Panc1 (cell line): ENCODE measurements at regions not wholly inside any gene's neighbourhood (a gene's known extent, or its start where the extent isn't known, plus 50 kb on each side); places are given as distances from the start of the nearest gene placed in this dataset.

ENCODE experiments used
- ATAC-seq: fragments of 200-7000 bp; cut with Tn5 transposase; 2 replicates; pipeline ENCODE4 v1.9.1; 2020; ENCODE audit warnings: mild to moderate bottlenecking, moderate library complexity
- BruUV-seq: library from RNA; stranded (reverse); fragments of 400-500 nt; replicated peaks from 2 replicates; lab custom pipeline; 2021; lab: Mats Ljungman, UMichigan
- CTCF ChIA-PET: fragments of 300-600 bp; sonication (Branson Sonifier 250); formaldehyde crosslinking; loops from one replicate; lab custom pipeline; 2022; ENCODE audit warnings: antibody characterized with exemption; lab: Charles Lee
- POLR2A ChIA-PET: fragments of 300-600 bp; sonication (Branson Sonifier 250); formaldehyde crosslinking; loops from one replicate; lab custom pipeline; 2022; ENCODE audit warnings: antibody characterized with exemption; lab: Charles Lee
- DNase-seq: peaks from one replicate; pipeline ENCODE4 v3.0.0-alpha.2; 2010; ENCODE audit warnings: low read depth, low spot score
- H3K27ac ChIP-seq: 2 replicates; pipeline ENCODE4 v1.5.1; 2011; ENCODE audit warnings: mild to moderate bottlenecking, low read length, inconsistent platforms
- H3K27me3 ChIP-seq: fragments of 200-500 bp; sonication (Bioruptor generic); 2 replicates; pipeline ENCODE4 v1.6.0; 2014; ENCODE audit warnings: low read length, inconsistent platforms; ENCODE audit not compliant: control insufficient read depth, insufficient read depth
- H3K36me3 ChIP-seq: fragments of 200-500 bp; sonication (Bioruptor generic); 2 replicates; pipeline ENCODE4 v1.5.1; 2014; ENCODE audit warnings: inconsistent platforms, mild to moderate bottlenecking, low read length, moderate library complexity; ENCODE audit not compliant: control insufficient read depth, insufficient read depth
- H3K4me1 ChIP-seq: 2 replicates; pipeline ENCODE4 v1.5.1; 2011; ENCODE audit warnings: inconsistent platforms, mild to moderate bottlenecking, low read length, moderate library complexity; ENCODE audit not compliant: control insufficient read depth, insufficient read depth
- H3K4me3 ChIP-seq, 2 experiments: 2 replicates each; pipeline ENCODE4 v1.5.1; 2011 to 2012; ENCODE audit warnings: low read depth in 2 of 2, low read length in 2 of 2, mild to moderate bottlenecking in 2 of 2, inconsistent platforms in 1 of 2, moderate library complexity in 1 of 2
- H3K9me3 ChIP-seq: fragments of 200-500 bp; sonication (Bioruptor generic); 2 replicates; pipeline ENCODE4 v1.5.1; 2014; ENCODE audit warnings: low read depth, mild to moderate bottlenecking, inconsistent platforms, low read length, moderate library complexity; ENCODE audit not compliant: control insufficient read depth, insufficient read depth
- POLR2AphosphoS5 ChIP-seq: IDR thresholded peaks from 2 replicates; pipeline ENCODE4 v1.6.1; 2012; ENCODE audit warnings: mild to moderate bottlenecking, low read depth, low read length, moderate library complexity
- SIN3A ChIP-seq: IDR thresholded peaks from 2 replicates; pipeline ENCODE4 v1.6.1; 2012; ENCODE audit warnings: low read depth, mild to moderate bottlenecking, low read length, moderate library complexity, borderline replicate concordance; ENCODE audit not compliant: insufficient read depth
- TCF7L2 ChIP-seq: IDR thresholded peaks from 2 replicates; pipeline ENCODE4 v1.6.1; 2011; ENCODE audit warnings: mild to moderate bottlenecking, low read depth, low read length, inconsistent platforms
- in situ Hi-C: cut with HindIII; loops from 2 replicates; pipeline ENCODE4 v1.10.0; 2016; ENCODE audit warnings: low sequenced_read_pairs, low pct_unique_long_range_greater_than_20kb
- intact Hi-C: fragments of 100-400 bp; cut with micrococcal nuclease; formaldehyde crosslinking; loops from one replicate; pipeline ENCODE4 v1.10.0; 2022; ENCODE audit not compliant: unreplicated experiment
- TF ChIP-seq, protein P1 (sequence below): fragments of 450-650 bp; IDR thresholded peaks from 2 replicates; pipeline ENCODE4 v1.5.1; 2017; ENCODE audit warnings: mild to moderate bottlenecking
- TF ChIP-seq, protein P2 (sequence below), 2 experiments: IDR thresholded peaks; 2 replicates each; pipeline ENCODE4 v1.6.1; 2011 to 2012; ENCODE audit warnings: low read depth in 2 of 2, control low read depth in 1 of 2, low read length in 1 of 2, mild to moderate bottlenecking in 1 of 2, moderate library complexity in 1 of 2; ENCODE audit not compliant: insufficient read depth in 1 of 2

DNA sequence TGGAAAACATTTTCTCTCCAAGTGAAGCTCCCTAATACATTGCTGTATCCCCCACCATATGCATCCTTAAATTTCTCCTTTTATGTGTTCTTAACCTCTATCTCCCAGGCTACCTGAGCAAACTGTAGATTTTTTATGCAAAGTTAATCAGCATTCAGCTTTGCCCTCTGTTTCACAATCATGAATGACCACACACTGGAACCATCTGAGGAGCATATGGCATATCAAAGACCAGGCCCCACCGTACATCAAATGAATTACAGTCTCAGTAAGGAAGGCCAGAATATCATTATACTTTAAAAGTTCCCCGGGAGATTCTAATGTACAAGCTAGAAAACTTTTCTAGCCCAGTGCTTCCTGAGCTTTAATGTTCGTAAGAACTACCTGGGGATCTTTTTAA lies 115.5 kb upstream of the NECTIN3 start:
- no peak for TF ChIP-seq SIN3A
- TF ChIP-seq, protein P1, sequence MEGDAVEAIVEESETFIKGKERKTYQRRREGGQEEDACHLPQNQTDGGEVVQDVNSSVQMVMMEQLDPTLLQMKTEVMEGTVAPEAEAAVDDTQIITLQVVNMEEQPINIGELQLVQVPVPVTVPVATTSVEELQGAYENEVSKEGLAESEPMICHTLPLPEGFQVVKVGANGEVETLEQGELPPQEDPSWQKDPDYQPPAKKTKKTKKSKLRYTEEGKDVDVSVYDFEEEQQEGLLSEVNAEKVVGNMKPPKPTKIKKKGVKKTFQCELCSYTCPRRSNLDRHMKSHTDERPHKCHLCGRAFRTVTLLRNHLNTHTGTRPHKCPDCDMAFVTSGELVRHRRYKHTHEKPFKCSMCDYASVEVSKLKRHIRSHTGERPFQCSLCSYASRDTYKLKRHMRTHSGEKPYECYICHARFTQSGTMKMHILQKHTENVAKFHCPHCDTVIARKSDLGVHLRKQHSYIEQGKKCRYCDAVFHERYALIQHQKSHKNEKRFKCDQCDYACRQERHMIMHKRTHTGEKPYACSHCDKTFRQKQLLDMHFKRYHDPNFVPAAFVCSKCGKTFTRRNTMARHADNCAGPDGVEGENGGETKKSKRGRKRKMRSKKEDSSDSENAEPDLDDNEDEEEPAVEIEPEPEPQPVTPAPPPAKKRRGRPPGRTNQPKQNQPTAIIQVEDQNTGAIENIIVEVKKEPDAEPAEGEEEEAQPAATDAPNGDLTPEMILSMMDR: no peak
- TF ChIP-seq POLR2AphosphoS5: no peak
- TF ChIP-seq, protein P2, sequence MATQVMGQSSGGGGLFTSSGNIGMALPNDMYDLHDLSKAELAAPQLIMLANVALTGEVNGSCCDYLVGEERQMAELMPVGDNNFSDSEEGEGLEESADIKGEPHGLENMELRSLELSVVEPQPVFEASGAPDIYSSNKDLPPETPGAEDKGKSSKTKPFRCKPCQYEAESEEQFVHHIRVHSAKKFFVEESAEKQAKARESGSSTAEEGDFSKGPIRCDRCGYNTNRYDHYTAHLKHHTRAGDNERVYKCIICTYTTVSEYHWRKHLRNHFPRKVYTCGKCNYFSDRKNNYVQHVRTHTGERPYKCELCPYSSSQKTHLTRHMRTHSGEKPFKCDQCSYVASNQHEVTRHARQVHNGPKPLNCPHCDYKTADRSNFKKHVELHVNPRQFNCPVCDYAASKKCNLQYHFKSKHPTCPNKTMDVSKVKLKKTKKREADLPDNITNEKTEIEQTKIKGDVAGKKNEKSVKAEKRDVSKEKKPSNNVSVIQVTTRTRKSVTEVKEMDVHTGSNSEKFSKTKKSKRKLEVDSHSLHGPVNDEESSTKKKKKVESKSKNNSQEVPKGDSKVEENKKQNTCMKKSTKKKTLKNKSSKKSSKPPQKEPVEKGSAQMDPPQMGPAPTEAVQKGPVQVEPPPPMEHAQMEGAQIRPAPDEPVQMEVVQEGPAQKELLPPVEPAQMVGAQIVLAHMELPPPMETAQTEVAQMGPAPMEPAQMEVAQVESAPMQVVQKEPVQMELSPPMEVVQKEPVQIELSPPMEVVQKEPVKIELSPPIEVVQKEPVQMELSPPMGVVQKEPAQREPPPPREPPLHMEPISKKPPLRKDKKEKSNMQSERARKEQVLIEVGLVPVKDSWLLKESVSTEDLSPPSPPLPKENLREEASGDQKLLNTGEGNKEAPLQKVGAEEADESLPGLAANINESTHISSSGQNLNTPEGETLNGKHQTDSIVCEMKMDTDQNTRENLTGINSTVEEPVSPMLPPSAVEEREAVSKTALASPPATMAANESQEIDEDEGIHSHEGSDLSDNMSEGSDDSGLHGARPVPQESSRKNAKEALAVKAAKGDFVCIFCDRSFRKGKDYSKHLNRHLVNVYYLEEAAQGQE (IDR thresholded peaks at IDR 0.05; ENCODE audit: insufficient read depth in 1 of 2, low read depth in 2 of 2, low read length in 1 of 2): no peak
- no peak for TF ChIP-seq TCF7L2
- DNase-seq (no peak), ATAC-seq (no peak)
- POLR2A ChIA-PET: interaction anchor here (0.6 kb wide), 1 partner anchor 328 kb away, joined by 4 read pairs; no protein-coding TSS in a partner anchor
- CTCF ChIA-PET: no interaction called here
- intact Hi-C loops: no loop called here
- Histone ChIP-seq H3K36me3 (no peaks in the 10 kb centered on the region), H3K9me3 (no peaks in the 10 kb centered on the region), H3K27ac (no peak overlapping the region), H3K4me3 (no peak overlapping the region), H3K27me3 (no peaks in the 10 kb centered on the region), H3K4me1 (no peaks in the 10 kb centered on the region)
- in situ Hi-C loops: no loop called here
- BruUV-seq: no TSS peak

DNA sequence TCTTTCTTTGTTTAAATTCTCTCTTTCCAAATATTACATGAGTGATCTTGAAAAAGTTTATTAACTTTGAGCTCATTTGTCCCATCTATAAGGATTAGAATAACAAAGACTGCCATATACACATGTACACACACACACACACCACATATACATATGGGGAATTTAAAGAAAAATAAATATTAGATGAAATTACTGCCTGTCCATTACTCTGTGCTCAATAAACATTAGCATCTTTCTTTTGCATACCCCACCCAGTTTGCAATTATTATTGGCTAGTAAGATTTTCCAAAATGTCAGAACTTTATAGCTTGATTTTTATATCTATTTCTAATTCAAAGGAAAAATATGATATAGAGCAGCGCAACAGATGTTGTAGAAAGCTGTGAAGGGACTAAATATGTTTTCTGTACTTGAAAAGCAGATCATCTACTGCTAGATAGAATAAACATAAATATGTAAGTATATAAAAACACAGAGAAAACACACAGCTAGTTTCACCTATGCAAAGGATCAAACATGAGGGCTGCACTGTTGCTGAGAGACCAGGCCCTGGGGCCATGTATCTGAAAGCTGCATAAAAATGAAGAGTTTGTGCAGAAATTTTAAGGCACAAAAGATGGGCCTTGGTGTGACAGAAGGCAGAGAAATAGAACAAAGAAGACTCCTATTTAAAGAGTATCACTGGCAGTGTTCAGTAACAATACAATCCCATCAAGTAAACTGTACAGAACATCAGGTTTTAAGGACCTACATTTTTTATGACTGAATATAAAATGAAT lies 114.2 kb upstream of the NECTIN3 start:
- TF ChIP-seq, protein P2 (IDR thresholded peaks at IDR 0.05; ENCODE audit: insufficient read depth in 1 of 2, low read depth in 2 of 2, low read length in 1 of 2): no peak
- TF ChIP-seq POLR2AphosphoS5 (no peak), TCF7L2 (no peak), SIN3A (no peak)
- TF ChIP-seq, protein P1: no peak
- H3K27ac ChIP-seq: no peak overlapping the region
- 0 out of 2 replicates have a peak, but pooled peaks cover 3% of the 10 kb centered on the region for H3K9me3 ChIP-seq
- H3K4me3 ChIP-seq: no peak overlapping the region
- ATAC-seq: no peak
- ChIA-PET POLR2A (interaction anchor here (0.7 kb wide), 1 partner anchor 125 kb away, joined by 3 read pairs; no protein-coding TSS in a partner anchor), CTCF (no interaction called here)
- no peaks in the 10 kb centered on the region for H3K4me1 ChIP-seq
- intact Hi-C loops (no loop called here), in situ Hi-C loops (no loop called here)
- no peaks in the 10 kb centered on the region for H3K27me3 ChIP-seq
- no peak for DNase-seq
- H3K36me3 ChIP-seq: no peaks in the 10 kb centered on the region
- BruUV-seq: no TSS peak
